ENCODE measurements at regions not wholly inside any gene's neighbourhood (a gene's known extent, or its start where the extent isn't known, plus 50 kb on each side); places are given as distances from the start of the nearest gene placed in this dataset.

DNA sequence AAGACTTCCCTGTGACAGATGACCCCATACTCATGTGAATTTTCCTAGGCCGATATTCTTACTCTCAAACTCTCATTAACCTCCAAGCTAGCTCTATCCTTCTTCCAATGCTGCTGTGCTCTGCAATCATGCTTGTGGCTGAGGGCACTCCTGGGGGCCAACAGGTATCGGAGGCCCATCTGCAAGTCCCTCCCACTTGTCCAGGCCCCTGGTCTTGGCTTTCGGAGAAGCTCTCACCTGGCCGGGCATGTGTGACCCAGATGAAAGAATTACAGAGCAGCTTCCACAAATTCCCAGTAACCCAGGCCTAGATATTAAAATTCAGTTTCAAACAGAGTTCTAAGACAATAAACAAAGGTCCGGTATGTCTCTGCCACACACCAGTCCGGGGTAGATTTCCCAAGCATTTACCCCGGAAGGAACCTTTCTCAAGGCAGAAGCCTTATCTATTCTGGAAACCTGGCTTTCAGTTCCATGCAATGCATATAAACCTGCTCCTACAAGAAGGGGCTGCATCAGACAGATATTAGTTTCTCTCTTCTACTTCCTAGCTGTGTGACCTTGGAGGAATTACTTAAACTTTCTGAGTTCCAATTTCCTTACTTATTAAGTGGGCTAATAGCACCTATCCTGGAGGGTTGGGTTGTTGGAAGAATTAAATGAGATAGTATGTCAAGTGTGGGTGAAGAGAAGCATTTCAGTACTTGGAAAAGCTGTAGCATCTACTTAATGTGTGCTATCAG, 270.8 kb downstream of the PTTG2 start:
- no peak for DNase-seq (ENCODE audit: low spot score)

DNA sequence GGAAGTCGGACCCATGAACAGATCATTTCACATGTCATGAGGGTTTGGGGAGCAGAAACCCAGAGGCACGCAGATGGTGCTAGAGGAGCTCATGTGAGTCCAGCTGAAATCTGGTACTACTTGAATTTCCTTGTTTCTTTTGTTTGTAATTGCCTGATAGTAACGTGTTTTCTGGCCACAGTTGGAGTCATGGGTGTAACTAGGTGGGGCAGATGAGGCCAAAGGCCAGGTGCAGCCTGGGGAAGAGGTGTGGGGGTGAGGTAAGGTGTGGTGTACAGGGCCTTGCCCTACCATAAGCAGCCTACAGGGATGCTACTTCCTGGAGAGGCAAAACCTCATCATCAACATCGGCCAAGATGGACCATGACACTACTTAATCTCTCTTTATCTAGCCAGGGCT, 271.4 kb downstream of the PTTG2 start:
- DNase-seq (ENCODE audit: low spot score): no peak

DNA sequence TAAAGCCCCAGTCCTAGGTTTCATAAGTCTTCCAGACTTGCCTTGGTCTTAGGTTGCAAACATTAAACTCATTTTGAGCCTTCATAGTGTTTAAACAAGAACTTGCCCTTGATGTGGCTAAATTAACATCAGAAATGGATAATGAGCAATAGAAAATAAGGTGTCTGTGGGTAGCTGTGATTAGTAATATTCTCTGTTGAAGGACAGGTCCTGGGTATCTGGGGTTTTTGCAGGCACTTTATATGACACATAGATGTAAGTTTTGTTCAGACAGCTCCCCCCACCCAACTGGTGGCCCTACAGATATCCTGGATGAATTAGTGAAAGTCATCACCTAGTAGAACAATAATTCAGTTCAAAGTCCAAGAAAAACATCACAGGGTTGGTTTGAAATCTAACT, 272.5 kb downstream of the PTTG2 start:
- no peak for DNase-seq (ENCODE audit: low spot score)

DNA sequence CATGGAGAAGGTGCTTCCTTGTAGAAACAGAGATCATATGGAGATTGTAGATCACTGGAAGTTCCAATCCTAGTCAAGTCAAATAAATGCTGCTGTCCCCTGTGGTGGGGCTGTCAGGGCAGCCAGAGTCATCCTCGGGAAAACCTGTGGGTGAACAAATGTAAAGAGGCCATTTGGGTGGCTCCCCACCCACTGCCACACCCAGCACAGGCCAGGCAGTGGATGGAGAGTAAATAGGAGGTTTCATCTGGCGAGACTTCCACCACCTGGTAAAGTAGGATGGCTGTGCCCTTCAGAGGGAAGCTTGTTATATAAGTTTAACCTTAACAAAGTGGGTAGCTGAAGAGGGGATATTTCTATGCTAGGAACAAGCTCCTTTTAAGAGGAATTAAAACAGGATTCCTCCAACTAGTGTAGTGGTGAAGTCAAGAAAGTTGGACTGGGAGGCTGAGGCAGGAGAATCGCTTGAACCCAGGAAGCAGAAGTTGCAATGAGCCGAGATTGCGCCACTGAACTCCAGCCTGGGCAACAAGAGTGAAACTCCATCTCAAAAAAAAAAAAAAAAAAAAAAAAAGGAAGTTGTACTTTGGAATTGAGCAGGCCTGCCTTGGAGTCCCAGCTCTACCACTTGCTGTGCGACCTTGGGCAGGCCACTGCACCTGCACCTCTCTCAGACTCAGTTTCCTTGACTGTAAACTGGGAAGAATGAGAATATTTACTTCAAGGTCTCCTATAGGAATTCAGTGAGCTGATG, 273.7 kb downstream of the PTTG2 start:
- no peak for DNase-seq (ENCODE audit: low spot score)

DNA sequence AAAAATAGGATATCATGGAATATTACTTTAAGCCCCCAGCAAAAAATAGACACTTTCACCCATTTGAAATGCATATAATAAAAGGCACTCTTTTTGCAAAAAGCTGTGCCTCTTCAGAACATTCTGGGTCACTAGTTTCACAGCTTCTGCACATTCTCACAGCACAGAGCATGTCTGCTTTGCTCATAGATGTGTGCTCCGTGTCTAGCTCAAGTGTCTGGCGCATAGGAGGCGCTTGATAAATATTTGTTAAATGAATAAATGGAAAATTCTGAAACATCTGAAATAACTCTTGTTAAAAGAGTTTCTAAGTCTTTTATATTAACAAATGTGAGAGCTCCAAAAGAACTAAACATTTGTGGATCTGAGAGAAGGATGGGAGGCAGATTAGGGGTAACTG, 275.2 kb downstream of the PTTG2 start:
- no peak for DNase-seq (ENCODE audit: low spot score)

DNA sequence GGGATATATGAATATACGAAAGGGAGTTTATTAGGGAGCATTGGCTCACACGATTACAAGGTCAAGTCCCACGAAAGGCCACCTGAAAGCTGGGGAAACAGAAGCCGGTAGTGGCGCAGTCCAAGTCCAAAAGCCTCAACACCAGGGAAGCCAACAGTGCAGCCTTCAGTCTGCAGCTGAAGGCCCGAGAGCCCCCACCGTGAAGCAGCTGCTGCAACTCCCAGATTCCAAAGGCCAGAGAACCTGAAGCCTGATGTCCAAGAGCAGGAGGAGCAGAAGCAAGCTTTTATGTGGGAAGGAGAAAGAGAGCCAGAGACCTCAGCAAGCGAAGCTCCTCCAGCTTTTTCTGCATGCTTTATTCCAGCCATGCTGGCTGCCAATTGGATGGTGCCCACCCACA, 275.8 kb downstream of the PTTG2 start:
- no peak for DNase-seq (ENCODE audit: low spot score)

DNA sequence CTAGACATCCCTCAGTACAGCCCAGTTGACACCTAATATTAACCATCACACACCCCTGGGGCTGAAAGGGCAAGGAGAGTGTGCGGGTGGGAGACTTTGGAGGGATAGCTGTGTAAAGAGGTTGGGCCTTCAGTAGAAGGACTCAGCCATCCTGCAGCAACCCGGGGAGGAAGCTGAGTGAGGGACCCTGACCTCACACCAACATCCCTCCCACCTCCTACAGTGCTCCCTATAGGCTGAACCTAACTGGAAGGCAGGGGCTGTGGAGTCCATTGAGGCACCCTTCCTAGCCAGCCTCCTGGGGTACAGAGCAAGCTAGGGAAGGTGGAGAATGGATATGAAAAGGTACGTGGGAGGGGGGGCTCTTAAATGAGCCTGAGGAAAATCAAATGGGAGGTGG, 276.3 kb downstream of the PTTG2 start:
- no peak for DNase-seq (ENCODE audit: low spot score)

DNA sequence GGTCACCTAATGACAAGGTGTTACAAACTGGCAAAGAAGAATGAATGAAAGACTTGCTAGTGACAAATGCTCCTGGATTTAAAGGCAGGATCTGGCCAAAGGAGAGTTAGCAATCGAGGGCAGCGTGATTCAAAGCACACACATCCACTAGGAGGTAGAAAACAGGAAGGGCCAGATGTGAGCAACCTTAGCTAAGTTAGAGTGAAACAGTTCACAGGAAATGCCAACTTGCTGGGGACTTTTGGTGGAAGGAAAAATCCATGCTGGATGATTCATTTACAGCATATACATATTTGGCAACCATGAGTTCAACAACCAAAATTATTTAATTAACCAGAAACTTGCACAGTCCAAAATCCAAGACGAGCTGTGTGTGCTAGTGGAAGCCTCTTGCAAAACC, 276.9 kb downstream of the PTTG2 start:
- DNase-seq (ENCODE audit: low spot score): peak; percentile 17

DNA sequence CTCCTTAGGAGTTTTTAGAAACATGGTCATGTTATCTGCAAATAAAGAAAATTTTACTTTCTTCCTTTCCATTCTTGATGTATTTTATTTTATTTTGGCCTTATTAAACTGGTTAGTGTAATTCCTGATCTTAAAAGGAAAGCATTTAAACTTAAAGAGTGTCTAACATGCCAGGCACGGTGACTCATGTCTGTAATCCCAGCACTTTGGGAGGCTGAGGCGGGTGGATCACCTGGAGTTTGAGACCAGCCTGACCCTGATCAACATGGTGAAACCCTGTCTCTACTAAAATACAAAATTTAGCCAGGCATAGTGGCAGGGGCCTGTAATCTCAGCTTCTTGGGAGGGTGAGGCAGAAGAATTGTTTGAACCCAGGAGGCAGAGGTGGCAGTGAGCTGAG, 281.3 kb downstream of the PTTG2 start:
- DNase-seq (ENCODE audit: low spot score): no peak

DNA sequence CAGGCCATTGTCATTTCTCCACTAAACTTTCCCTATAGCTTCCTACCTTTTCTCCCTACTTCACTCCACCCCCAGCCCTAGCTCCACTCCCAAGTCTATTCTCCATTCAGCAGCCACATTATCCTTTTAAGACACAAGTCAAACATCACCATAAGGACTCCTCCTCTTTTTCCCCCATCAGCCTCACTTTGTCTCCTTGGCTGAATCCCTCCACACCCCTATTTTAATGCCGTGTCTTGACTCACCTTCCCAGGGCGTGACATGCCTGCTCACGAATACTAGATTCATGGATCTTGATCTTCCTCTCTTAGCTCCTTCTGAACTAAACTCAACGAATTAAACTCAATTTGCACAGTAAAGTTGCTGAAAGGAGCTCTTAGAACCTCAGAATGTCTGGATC, 281.9 kb downstream of the PTTG2 start:
- DNase-seq (ENCODE audit: low spot score): no peak

DNA sequence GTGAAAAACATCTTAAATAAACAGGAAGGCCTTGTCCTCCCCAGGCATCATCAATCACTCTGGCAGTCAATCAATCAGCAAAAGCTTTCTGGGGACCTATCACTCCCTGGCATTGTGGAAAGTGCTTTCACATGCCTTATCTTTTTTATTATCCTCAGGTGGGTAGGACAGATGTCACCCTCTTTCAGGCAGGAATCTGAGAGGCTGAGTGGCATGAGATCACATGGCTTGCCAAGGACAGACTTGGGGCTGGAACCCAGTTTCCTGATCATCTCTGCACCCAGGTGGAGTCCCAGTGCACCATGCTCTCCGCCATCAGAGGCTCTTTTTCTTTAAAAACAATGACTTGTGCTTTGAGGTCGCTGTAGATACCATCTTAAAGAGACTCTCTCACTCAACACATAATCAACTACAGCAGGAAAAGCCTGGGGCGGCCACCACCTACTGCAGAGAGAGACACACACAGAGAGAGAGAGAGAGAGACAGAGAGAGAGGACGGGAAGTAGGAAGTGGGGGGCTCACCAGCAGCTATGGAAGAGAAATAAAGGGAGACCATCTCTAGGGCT, 282.7 kb downstream of the PTTG2 start:
- no peak for DNase-seq (ENCODE audit: low spot score)

DNA sequence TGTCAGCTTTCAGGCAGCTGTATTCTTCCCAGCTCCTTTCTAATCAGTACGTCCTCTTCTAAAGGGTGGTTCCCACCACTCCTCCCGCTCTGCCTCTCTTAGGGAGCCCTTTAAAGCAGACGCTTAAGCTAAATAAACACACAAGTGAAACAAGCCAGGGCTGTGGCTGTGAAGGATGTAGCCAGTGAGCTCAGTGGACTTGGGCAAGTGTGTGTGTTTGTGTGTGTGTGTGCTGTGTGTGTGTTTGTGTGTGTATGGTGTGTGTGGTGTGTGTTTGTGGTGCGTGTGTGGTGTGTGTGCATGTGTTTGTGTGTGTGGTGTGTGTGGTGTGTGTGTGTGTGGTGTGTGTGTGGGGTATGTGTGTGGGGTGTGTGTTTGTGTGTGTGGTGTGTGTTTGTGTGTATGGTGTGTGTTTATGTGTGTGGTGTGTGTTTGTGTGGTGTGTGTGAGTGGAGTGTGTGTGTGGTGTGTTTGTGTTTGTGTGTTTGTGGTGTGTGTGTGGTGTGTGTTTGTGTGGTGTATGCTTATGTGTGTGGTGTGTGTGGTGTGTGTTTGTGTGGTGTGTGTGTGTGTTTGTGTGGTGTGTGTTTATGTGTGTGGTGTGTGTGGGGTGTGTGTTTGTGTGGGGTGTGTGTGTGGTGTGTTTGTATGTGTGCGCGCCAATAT, 283.3 kb downstream of the PTTG2 start:
- DNase-seq (ENCODE audit: low spot score): no peak

DNA sequence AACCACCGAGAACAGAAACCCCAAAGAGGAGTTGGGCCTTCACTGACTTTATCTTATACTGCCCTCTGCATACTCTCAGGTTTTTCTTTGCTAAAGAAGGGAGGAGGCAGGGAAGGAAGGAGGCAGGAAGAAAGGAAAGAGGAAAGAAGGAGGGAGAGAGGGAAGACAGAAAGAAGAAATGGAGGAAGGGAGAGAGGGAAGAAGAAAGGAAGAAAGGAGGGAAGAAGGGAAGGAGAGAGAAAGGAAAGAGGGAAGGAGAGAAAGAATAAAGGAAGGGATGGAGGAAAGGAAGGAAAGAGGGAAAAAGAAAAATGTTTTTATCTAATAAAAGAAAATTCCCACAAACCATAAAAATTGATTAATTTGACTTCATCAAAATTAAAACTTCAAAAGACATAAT, 294.6 kb downstream of the PTTG2 start:
- no peak for DNase-seq (ENCODE audit: low spot score)

DNA sequence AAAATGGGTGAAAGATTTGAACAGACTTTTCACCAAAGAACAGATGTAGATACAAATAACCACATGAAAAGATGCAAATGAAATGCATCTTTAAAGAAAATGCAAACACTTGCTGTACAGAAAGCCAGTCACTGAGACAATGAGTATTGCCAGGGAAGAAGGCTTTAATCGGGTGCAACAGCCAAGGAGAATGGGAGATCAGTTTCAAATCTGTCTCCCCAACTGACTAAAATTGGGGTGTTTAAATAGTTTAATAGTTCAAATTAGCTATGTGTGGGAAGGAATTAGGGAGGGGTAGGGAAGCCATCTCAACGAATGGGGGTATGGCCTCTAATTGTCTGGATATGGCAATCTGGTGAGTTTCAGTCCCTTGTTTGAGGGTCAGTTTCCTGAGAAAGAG, 295.4 kb downstream of the PTTG2 start:
- no peak for DNase-seq (ENCODE audit: low spot score)

DNA sequence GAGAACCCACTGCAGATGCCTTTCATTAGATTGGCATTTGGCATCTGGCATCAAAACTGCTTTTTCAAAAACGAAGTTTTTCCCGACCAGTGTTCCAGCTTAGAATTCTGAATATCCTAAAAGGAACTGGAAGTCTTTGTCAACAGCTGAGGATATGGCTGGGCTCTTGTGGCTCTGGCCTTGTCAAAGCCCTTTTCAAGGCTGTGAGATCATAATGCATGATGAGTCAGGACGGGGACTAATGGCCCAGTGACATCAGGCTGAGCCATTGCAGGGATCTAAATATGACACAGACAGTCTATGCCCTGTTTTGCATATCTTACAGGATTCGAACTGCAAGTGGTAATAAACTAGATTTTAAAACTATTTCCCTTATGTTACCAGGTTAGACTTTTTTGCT, 306.4 kb downstream of the PTTG2 start:
- peak; percentile 25 for DNase-seq (ENCODE audit: low spot score)

DNA sequence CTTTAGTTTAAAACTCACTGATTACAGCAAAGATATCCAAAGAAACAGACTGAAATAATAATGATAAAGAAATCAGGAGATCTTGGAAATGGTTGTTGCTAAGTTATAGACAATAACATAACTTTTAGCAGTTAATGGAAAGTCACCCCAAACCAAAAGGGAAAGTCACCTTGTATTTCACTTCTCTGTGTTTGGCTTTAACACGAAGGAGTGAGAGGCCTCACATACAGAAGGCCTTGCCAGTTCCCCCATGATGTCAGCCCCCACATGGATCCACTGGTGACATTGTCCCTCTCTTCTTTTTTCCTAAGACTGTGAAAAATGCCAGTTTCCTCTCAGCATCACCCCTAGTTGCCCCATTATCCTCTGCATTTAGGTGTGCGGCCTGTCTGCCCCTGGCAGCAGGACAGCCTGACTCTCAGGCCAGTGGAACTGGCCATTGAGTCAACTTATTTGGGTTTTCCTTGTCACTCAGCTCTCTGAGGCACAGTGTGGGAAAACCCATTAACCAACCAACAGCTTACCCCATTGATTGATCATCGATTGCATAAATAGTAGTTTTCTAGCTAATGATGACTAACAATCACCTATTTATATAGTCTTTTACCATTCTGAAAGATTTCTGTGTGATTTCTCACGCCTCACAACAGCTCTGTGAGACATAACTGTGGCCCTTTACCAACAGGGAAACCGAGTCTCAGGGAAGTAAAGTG, 308.1 kb downstream of the PTTG2 start:
- DNase-seq (ENCODE audit: low spot score): no peak

DNA sequence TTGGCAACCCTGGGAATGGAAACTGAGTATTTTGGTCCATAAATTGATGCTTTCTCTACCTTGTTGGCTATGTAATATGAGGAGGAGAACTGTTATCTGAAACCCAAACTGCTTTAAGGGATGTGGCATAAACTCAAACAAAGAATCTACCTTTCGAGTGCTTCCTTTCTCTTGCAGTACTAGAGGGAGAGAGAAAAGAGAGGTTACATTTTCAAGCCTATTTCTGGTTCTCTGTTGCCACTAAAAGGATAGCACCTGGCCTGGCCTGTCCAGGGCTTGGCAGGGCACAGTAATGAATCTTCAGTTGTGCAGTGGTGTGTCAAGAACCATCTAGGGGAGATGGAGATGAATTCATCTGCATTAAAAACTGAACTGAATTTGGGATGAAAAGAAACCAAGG, 308.6 kb downstream of the PTTG2 start:
- no peak for DNase-seq (ENCODE audit: low spot score)

DNA sequence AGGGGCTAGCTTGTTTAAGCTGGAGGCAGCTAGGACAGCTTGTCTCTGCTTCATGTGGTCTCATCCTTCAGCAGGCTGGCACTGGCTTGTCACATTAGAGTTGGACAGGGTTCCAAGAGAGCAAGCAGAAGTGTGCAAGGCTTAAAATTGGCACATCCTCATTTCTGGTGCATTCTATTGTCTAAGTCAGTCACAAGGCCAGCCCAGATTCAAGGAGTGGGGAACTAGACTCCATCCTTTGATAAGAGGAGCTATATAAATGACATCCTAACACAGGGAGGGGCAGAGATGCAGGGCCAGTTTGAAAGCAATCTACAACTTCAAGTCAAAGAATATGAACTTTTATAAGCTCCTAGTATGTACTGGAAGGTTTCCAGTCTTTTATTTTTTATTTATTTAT, 313.2 kb downstream of the PTTG2 start:
- DNase-seq (ENCODE audit: low spot score): no peak

DNA sequence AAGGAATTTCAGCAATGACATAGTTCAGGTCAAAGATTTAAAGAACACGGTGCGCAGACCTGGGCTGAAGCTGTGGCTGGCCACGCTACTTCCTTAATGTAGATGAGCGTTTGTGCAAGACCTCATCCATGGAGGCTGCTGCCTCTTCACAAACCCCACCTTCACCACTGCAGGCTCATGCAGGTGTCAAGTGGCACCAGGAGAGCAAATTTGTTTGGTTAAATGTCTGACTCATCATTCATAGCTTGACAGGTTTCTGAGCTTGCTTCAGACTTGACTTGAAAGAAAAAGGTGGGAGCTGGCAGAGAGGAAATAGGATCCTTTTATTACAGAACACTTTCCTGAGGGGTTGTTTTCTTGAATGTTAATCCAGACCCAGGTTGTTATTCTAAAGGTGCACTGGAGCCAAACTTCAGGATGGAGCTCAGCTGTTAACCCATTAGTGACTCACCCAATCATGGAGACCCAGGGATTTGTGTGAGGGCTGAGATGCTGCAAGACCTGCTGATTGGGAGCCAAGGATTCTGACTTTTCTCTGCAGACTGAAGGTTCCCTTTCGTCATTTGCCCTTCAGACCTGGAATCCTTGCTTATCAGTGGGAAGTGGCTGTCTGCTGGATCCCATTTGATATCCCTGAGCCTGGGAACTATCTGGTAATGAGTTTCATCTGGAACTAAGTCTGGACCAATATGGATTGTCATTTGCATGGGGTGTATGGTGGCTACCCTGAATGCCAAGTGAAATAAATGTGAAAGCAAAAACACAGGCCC, 315.3 kb downstream of the PTTG2 start:
- DNase-seq (ENCODE audit: low spot score): no peak

DNA sequence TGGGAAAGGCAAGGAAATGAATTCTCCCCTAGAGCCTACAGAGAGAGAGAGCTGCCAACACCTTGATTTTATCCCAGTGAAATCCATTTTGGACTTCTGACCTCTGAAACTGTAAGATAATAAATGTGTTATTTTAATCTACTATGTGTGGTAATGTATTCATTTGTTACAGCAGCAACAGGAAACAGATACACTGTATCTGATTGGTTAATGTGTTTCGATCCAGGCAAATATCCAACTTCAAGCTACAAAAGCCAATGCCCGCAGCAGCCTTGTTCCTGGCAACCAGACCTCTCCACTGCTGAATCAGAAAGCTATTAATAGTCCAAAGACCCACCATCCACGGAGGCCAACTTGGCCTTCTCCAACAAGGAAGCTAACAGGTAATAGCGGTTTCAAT, 318.1 kb downstream of the PTTG2 start:
- no peak for DNase-seq (ENCODE audit: low spot score)

DNA sequence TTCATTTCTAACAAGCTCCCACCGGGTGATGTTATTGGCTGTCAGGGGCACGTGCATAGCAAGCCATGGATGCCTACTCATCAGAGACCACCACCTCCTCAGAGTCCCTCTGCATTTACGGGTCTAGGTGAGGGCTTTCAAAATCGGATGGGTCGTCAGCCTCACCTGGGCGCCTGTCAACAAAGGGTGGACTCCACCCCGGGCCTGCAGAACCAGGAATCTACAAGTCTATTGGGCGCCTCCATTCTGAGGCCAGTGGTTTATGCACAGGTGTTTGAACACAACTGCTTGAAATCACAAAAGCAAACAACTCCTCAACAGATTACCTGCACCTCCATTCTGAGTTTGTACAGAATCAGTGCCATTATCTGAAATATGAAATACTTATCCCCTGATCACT, 318.9 kb downstream of the PTTG2 start:
- no peak for DNase-seq (ENCODE audit: low spot score)

Measured in AG08396 (cell line).